ENCODE measurements at regions not wholly inside any gene's neighbourhood (a gene's known extent, or its start where the extent isn't known, plus 50 kb on each side); places are given as distances from the start of the nearest gene placed in this dataset.

DNA sequence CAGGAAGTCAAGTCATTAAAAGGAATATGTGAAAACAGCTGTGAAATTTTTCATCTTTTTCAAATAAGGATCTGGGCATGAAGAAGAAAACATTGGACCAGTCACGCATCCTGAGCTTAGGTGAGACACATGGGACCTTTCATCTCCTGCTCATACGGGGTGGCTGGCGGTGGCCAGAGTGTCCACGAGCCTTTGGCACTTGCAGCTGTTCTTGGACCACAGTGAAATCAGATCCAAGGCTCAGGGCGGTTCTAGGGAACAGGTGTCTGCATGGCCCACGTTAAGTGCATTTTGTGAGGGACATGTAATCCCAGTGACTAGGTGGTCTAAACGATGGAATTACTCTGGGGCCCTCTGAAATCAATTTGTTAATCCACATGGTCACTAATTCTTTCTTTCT lies 212.7 kb upstream of the COPS8 start:
- DNase-seq (ENCODE audit: low read depth) = no peak

DNA sequence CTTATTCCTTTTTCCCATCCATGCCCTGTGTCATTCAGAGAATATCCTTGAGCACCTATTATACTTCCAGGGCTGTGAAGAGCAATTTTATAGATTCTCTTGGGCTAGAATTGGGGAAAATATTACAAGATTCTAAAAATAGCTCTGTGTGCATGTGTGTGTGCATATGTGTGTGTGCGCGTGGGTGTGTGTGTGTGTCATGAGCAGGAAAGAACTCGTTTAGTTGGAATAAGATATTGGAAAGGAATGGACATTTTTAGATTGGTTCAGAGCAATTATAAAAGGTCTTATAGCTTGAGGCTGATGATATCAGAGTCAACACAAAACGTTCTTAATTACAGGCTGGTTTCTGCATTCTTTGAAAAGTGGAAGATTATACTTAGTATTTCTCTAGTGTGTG lies 212.1 kb upstream of the COPS8 start:
- DNase-seq (ENCODE audit: low read depth) = no peak

DNA sequence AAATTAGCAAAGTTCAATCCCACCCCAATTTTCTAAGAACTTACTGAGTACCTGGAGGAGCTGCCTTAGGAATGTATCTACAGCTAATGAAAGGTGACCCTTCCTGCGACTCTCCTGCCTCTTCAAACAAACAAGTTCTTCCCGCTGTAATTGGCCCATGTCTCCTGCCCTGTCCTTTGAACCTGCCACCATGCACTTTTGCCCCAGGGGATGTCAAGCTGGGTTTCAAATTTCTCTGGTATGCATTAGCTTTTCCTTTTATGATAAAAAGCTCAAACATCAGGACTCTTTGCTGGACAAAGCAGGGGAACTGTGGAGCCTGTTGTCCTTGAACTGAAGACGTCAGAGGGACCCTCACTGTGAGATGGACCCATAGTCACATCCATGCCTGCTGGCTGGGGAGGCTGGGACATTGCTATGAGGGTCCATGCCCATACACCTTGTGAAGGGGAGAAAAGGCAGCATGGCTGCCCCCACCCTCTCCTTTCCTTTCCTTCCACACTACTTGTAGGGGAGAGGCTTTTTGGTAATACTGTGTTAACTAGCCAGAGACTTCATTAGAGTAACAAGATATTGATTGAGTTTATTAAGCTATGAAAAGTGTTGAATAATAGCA lies 210.7 kb upstream of the COPS8 start:
- no peak for DNase-seq (ENCODE audit: low read depth)

GRCh38 chr2:236875906-236876505 lies 209.7 kb upstream of the COPS8 start:
- no peak for DNase-seq (ENCODE audit: low read depth)

DNA sequence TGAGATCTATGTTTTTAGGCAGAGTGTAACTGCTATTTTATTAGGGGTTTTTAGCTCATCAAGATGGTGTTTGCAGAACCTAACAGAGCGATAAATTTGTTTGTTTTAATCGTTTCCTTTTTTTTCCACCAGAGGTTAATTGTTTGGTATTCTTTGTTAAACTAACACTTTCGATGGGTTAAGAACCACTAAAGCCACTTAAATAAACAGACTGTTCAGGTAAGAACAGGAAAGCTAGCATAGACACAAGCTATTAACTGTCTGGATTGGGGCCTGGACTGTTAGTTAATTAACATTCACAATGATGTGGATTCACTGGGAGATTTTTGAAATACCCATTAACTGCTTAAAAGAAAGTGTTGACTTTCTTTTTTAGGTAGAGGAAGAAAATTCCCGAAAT lies 209.0 kb upstream of the COPS8 start:
- DNase-seq (ENCODE audit: low read depth) = no peak

GRCh38 chr2:236877972-236878371 lies 207.7 kb upstream of the COPS8 start:
- DNase-seq (ENCODE audit: low read depth) = no peak

- no peak for DNase-seq (ENCODE audit: low read depth)
Observed at GRCh38 chr2:236879416-236879963, 206.2 kb upstream of the COPS8 start.

GRCh38 chr2:236882074-236882473 lies 203.6 kb upstream of the COPS8 start:
- DNase-seq (ENCODE audit: low read depth) = no peak

GRCh38 chr2:236882930-236883329 lies 202.8 kb upstream of the COPS8 start:
- DNase-seq (ENCODE audit: low read depth) = no peak

DNA sequence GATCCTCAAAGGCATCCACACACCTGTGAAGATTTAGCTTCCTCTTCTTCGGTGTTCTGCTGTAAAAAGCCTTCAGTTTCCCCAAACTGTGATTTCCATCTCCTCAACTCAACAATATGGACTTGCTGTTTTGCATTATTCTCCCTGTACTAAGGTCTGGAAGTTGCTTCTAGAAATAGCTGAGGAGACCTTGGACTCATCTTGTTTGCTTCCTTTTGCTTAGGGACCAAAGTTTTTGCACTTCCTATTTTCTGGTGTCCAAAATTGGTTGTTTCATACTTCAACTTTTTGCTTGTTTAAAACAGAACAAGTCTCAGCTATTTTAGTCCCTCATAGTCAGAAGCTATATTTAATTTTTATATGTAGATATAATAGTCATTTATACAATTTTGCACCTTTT lies 201.9 kb upstream of the COPS8 start:
- DNase-seq (ENCODE audit: low read depth) = no peak

GRCh38 chr2:236884569-236885175 lies 201.0 kb upstream of the COPS8 start:
- no peak for DNase-seq (ENCODE audit: low read depth)

DNA sequence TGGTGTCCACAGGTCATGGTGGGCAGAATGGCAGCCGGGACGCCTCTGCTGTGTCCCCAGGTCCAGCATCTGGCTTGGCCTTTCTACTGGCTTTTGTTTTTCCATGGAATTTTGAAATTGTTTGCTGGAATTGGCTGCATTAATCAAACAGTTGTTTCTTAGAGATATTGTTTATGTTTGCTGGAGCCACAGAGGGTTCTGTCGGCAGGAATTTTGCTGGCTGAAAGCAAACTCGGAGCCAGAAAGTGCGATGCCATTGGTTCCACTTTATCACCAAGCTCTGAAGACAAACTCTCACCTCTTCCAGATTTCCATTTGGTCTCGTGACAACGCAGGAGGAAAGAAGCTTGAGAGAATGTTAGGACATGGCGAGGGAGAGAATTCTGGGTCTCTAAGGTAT lies 199.2 kb upstream of the COPS8 start:
- DNase-seq (ENCODE audit: low read depth) = no peak

- DNase-seq (ENCODE audit: low read depth) = no peak
Observed at GRCh38 chr2:236887531-236887930, 198.2 kb upstream of the COPS8 start.

GRCh38 chr2:236887953-236888793 lies 197.5 kb upstream of the COPS8 start:
- no peak for DNase-seq (ENCODE audit: low read depth)

GRCh38 chr2:236888794-236889780 lies 196.6 kb upstream of the COPS8 start:
- no peak for DNase-seq (ENCODE audit: low read depth)

DNA sequence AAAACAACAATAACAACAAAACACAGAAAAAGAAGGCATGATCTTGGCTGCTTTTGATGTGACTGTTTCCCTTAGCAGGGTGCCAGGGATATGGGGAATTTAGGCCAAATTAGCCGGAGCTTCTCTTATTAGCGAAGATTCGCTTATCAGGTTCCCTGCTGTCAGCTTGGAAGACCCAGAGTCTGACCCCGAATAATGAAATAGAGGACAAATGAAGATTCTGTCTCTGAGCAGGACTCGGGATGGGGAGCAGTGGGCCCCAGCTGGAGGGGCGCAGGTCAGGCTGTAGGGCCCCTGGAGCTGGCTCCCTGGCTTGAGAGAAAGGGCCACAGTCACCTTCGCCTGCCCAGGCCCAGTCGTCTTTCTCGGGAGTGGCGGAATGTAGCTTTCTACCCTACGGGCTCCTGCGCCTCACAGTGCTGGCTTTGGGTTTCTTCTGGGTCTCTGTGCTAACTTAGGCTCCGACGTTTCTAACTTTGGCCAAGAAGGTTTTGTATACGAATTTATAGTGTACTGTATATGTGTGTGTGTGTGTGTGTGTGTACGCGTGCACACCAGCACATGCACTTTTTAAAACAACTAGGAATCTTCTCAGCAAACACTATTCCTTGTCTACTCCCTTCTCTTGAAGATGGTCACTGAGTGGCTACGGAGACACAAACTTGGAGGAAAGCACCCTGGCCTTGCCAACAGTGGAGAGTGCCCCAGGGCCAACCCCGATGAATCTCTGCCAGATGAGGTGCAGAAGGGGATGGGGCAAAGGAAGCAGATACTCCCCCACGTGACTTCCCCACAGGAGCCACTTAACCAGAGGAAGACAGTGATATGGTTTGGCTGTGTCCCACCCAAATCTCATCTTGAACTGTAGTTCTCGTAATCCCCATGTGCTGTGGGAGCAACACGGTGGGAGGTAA lies 195.6 kb upstream of the COPS8 start:
- DNase-seq (ENCODE audit: low read depth) = no peak

DNA sequence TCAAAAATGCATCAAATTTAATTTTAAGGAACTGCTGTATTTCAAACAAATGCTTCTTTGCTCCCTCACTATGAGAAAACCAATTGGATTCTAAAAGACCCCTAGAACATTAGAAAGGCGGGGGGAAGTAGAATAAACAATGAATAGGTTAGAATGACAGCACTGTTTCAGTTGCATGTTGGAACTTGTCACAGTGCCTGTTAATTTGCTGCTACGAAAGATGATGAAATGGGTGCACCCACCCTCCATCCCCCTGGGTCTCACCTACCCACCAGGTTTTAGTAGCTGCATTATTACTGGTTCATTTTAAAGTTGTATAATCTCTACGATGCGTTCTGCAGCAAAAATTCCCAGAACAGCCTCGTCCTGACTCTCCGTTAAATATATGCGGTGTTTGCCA lies 193.0 kb upstream of the COPS8 start:
- DNase-seq (ENCODE audit: low read depth) = no peak

DNA sequence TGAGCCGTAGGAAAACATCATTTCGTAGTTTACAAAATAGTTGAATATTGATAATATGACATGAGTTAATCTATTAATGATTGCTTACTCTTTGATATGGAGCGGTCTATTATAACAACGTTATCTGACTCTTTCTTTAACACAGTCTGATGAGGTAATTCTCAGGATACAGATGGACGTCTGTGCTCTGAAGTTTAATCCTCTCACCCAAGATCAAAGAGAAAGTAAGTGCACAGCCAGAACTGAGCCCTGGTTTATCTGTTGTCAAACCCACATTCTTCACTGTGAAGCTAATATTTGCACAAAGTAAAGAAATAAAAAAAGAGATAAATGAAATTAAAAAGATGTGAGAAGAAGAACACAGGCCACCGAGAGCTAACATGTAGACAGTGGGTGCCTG lies 190.9 kb upstream of the COPS8 start:
- DNase-seq (ENCODE audit: low read depth) = no peak

GRCh38 chr2:236895497-236895896 lies 190.2 kb upstream of the COPS8 start:
- DNase-seq (ENCODE audit: low read depth) = no peak

- no peak for DNase-seq (ENCODE audit: low read depth)
Observed at GRCh38 chr2:236896688-236897087, 189.0 kb upstream of the COPS8 start.
